T-helper 2 cell treated with Interferon-gamma antibody and Interleukin-4, amounts not matched to agents 5 μg/mL and 100 μg/mL, for 36 hours (primary cell): ENCODE measurements at regions not wholly inside any gene's neighbourhood (a gene's known extent, or its start where the extent isn't known, plus 50 kb on each side); places are given as distances from the start of the nearest gene placed in this dataset.

Source experiments
- DNase-seq: peaks from one replicate; pipeline ENCODE4 v3.0.0; 2021; ENCODE audit warnings: low spot score
- H3K27ac Mint-ChIP-seq: one replicate; pipeline ENCODE4 v1.8.0; 2021; ENCODE audit warnings: mild to moderate bottlenecking, mixed read lengths
- H3K27me3 Mint-ChIP-seq: one replicate; pipeline ENCODE4 v1.8.0; 2021; ENCODE audit warnings: low read depth, mixed read lengths
- H3K36me3 Mint-ChIP-seq: one replicate; pipeline ENCODE4 v1.8.0; 2021; ENCODE audit warnings: low read depth, mixed read lengths
- H3K4me1 Mint-ChIP-seq: one replicate; pipeline ENCODE4 v1.8.0; 2021; ENCODE audit warnings: low read depth, mixed read lengths
- H3K4me3 Mint-ChIP-seq: one replicate; pipeline ENCODE4 v1.8.0; 2022; ENCODE audit warnings: mild to moderate bottlenecking, moderate library complexity, mixed read lengths
- H3K9me3 Mint-ChIP-seq: one replicate; pipeline ENCODE4 v1.8.0; 2021; ENCODE audit warnings: mixed read lengths

DNA sequence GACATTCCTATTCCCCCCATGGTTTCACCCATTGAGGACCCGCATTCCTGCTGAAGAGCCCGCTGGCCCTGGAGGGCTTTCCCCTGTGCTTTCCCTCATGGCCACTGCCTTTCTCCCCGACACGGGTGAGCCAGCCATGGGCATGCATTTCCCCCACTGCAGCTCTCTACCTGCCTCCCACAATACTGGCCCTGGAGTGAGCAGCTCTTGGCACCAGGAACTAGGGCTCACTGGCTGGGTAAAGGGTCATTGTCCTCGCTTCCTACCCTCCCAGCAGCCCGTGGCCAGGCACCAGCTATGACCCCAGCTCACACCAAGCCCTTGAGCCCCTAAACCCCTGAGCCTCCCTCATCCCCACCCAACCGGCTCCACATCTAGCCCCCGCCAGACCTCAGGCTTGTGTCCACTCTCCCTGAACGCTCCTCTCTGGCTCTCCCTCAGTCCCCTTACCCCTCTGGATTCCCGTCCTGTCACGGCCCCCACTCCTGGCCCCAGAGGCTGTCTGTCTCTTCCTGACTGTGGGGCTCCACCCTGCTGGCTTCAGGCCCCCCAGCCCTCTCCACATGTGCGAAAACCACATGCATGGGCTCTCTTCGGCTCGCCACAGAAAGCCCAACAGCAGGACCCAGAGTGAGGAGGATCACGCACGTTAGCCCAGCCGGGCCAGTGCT, 199.8 kb downstream of the ZFP36L2 start:
- H3K4me3 Mint-ChIP-seq = no peak overlapping the region
- H3K36me3 Mint-ChIP-seq = no peaks in the 10 kb centered on the region
- peaks cover 2% of the 10 kb centered on the region for H3K4me1 Mint-ChIP-seq
- no peak overlapping the region for H3K27ac Mint-ChIP-seq
- DNase-seq = no peak
- H3K27me3 Mint-ChIP-seq = peaks cover 7% of the 10 kb centered on the region
- peaks cover 6% of the 10 kb centered on the region for H3K9me3 Mint-ChIP-seq

DNA sequence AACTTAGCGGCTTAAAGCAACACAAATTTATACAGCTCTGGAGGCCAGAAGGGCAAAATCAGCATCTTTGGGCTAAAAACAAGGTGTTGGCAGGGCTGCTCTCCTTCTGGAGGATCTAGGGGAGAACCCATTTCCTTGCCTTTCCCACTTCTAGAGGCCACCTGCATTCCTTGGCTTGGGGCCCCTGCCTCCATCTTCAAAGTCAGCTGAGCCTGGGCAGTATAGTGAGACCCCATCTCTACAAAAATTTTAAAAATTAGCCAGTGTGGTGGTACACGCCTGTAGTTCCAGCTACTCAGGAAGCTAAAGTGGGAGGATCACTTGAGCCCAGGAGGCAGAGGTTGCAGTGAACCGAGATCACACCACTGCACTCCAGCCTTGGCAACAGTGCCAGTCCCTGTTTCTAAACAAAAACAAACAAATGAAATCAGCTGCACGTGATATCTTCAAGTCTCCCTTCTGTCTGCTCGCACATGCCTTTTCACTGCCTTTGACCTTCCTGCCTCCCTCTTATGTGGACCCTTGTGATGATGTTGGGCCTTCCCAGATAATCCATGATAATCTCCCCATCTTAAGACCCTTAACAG, 200.6 kb downstream of the ZFP36L2 start:
- DNase-seq = no peak
- Mint-ChIP-seq H3K9me3 (peaks cover 6% of the 10 kb centered on the region), H3K4me3 (no peak overlapping the region), H3K4me1 (peaks cover 2% of the 10 kb centered on the region), H3K36me3 (peaks cover 2% of the 10 kb centered on the region), H3K27ac (no peak overlapping the region), H3K27me3 (peaks cover 4% of the 10 kb centered on the region)

DNA sequence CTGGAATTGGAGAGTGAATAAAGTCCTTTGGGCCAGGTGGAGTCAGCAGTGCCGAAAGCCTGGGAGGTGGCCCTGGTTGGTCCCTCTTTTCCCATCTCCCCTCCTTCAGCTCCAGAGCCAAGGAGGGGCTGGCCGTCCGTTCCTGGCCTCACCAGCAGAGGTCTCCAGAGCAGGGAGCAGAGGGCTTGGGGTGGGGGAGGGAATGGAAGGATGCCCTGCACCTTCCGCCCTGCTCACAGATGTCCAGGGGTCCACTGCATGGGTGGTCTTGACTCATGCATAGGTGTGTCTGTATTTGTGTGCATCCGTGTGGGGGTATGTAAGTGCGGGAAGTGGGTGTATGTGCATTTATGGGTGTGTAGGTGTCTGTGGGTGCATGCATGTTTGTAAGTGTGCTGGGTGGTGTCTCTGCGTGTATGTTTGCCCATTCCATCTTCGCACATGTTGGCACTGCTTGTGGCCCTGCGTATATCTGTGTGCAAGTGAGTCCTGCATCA, 201.8 kb downstream of the ZFP36L2 start:
- H3K36me3 Mint-ChIP-seq = peaks cover 2% of the 10 kb centered on the region
- peaks cover 6% of the 10 kb centered on the region for H3K9me3 Mint-ChIP-seq
- H3K27me3 Mint-ChIP-seq = peaks cover 4% of the 10 kb centered on the region
- H3K27ac Mint-ChIP-seq = no peak overlapping the region
- DNase-seq = no peak
- H3K4me3 Mint-ChIP-seq = no peak overlapping the region
- H3K4me1 Mint-ChIP-seq = peaks cover 2% of the 10 kb centered on the region

DNA sequence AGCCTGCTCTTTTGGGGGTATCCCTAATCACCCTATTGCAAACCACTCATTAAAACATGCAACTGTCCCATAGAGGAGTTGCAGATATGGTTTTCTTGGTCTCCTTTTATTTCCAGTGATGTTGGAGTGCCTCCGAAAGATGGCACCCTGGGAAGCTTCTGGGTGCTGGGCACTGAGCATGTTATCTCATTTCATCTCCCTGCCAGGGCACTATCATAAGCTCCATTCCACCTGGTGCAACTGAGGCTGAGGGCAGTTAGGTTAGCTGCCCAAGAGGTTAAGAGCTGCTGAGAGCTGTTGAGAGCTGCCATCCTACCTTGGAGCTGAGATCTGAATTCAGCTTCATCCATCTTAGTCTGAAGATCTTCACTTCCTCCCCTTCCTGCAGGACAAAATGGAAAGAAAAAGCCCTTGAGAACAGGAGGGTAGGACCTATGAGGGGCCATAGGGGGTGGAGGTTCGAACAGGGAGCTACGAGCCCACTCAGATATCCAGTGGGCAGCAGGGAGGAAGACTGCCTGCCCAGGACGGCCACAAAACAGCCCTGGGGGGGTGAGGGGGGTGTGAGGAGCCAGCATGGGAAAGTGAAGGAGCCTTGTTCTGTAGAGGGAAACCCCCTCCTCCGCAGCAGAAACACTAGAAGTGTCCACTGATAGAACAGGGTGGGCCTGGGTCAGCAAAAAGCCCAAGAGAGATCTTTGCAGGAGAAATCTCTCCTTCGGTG, 202.5 kb downstream of the ZFP36L2 start:
- no peak overlapping the region for H3K27ac Mint-ChIP-seq

DNA sequence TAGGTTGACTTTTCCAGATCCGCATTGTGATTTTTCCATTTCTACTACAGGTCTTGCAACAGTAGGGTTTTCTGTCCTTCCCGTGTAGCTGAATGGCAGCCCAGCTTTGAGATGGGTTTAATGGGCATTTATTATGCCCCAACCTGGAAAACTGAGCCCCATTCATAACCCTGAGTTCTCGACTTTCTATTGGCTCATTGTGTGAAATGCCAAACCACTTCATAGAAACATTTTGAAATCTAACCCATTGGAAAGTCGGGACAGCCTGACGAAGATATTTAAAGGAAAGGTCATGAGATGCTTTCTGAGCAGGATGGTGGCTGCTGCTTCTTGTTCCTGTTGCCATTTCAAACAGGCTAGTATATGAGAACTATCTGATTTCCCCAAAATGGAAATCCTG, 203.5 kb downstream of the ZFP36L2 start:
- Mint-ChIP-seq H3K4me1 (peaks cover 2% of the 10 kb centered on the region), H3K27ac (no peak overlapping the region), H3K4me3 (no peak overlapping the region), H3K27me3 (no peaks in the 10 kb centered on the region), H3K9me3 (peaks cover 6% of the 10 kb centered on the region), H3K36me3 (peaks cover 2% of the 10 kb centered on the region)
- no peak for DNase-seq

More for the DNA sequence above, 202.5 kb downstream of the ZFP36L2 start:
- Mint-ChIP-seq H3K4me3 (no peak overlapping the region), H3K36me3 (peaks cover 2% of the 10 kb centered on the region), H3K4me1 (peaks cover 2% of the 10 kb centered on the region), H3K27me3 (no peaks in the 10 kb centered on the region), H3K9me3 (peaks cover 6% of the 10 kb centered on the region)
- no peak for DNase-seq

DNA sequence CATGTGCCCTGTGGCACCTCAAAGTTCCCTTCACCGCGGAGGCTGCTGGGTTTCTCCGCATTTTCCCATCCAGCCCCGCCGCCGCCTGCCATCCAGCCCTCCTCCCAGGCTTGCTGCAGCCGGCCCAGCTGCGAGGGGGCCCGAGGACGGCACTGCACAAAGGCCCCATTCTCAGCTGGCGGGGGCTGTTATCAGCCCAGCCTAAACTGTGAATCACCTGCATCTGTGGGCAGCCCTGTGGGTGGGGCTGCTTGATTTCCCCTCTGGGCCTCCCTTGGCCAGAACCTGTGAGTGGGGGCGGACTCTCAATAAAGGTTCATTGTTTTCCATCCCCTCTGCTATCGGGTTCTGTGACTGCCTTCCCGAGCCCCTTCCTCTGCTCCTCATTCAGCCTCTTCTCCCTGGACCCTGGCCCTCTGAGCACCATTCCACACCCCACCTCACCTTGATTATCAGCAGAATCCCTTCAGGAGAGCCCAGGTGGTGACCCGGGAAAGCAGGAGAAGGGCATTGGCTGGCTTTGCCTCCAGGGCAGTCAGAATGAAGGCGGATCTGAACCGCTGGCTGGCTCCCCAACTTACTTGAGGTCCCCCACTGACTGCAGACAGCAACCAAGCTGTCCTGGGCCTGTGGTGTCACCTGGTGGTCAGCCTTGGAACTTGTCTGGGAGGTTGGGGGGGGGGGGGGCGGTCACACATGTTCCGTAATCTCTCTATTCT, 204.5 kb downstream of the ZFP36L2 start:
- Mint-ChIP-seq H3K4me1 (peaks cover 2% of the 10 kb centered on the region), H3K9me3 (peaks cover 6% of the 10 kb centered on the region), H3K27ac (no peak overlapping the region), H3K27me3 (no peaks in the 10 kb centered on the region), H3K36me3 (peaks cover 2% of the 10 kb centered on the region), H3K4me3 (no peak overlapping the region)
- DNase-seq = no peak

DNA sequence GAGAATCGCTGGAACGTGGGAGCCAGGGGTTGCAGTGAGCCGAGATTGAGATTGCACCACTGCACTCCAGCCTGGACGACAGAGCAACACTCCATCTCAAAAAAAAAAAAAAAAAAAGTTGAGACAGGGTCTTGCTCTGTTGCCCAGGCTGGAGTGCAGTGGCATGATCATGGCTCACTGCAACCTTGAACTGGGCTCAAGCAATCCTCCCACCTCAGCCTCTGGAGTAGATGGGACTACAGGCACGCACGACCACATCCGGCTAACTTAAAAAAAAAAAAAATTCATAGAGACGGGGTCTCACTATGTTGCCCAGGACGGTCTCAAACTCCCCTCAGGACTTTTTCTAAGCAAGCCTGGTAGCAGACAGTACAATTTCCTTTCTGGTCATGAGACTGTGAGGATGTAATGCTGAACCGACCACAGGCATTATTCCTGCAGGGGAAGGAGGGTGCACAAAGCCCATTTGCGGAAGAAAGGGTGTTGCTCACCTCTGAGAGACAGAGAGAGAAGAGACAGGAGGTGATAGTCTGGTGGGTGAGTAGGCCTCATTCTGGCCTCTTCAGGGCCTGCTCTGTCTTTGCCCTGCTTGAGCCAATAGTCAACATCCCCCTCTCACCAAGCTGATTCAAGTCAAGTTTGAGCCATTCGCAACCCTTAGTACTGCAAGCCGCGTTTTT, 205.3 kb downstream of the ZFP36L2 start:
- peaks cover 2% of the 10 kb centered on the region for H3K36me3 Mint-ChIP-seq
- DNase-seq = no peak
- no peak overlapping the region for H3K4me3 Mint-ChIP-seq
- peaks cover 2% of the 10 kb centered on the region for H3K4me1 Mint-ChIP-seq
- H3K27ac Mint-ChIP-seq = no peak overlapping the region
- peaks cover 6% of the 10 kb centered on the region for H3K9me3 Mint-ChIP-seq
- H3K27me3 Mint-ChIP-seq = no peaks in the 10 kb centered on the region

DNA sequence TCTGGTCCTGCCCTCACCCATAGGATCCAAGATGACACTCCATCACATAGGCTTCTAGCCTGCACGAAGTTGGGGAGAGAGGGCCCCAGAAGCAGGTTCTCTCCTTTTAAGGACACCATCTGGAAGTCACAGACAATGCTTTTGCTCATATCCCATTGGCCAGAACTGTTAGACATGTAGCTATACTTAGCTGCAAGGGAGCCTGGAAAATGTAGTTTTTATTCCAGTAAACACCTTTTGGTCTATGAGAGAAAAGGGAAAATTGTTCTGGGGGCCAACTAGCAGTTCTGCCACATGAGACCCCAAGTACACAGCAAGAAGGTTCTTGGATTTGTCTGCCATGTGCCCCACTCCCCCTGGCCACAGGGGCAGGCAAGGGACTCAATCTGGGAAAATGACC, 206.1 kb downstream of the ZFP36L2 start:
- Mint-ChIP-seq H3K4me1 (no peaks in the 10 kb centered on the region), H3K4me3 (no peak overlapping the region), H3K27me3 (peaks cover 1% of the 10 kb centered on the region), H3K9me3 (peaks cover 6% of the 10 kb centered on the region), H3K27ac (no peak overlapping the region), H3K36me3 (peaks cover 2% of the 10 kb centered on the region)
- no peak for DNase-seq

DNA sequence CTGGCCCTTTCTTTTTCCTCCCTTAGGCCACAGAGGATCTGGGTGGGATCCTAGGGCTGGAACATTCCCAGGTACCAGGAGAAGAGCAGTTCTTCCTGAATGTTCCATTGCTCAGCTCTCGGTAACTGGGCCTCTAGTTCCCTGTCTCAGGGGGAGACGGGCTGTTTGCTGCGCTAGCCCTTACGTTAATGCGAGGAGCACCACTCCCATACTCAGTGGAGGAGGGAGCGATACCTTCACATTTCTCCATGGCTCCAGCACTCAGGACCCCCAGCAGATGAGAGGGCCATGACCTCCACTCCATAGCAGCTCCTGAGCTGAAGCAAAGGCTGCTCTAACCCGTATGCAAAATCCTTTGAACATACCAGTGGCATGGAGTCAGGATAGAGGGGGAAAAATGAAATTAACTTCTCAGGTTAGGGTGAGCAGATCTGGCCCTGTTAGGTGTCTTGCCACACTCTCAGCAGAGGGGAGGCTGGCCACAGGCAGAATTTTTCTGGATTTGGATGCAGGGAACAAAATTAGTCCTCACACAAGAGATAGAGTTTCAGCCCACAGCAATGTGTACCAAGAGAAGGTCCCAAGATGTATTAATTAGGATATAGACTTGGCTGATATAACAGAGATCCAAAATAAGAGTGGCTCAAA, 206.7 kb downstream of the ZFP36L2 start:
- H3K27me3 Mint-ChIP-seq = peaks cover 6% of the 10 kb centered on the region
- H3K4me1 Mint-ChIP-seq = no peaks in the 10 kb centered on the region
- H3K4me3 Mint-ChIP-seq = no peak overlapping the region
- no peak overlapping the region for H3K27ac Mint-ChIP-seq
- no peak for DNase-seq
- peaks cover 2% of the 10 kb centered on the region for H3K36me3 Mint-ChIP-seq
- peaks cover 6% of the 10 kb centered on the region for H3K9me3 Mint-ChIP-seq

DNA sequence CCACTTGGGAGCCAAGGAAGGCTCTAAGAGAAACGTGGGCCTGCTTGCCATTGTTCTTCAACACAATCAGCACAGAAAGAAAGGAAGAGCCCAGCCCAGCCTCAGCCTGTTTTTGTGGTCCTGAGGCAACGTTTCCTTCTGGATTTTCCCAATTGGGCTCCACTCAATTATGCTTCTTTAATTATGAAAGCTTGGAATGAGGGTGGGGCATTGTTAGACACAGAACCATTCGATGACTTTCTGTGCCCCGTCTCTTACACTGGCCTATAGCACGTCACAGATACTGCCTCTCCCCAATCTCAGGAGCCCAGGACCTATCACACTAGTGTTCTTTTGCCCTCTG, 207.4 kb downstream of the ZFP36L2 start:
- peaks cover 6% of the 10 kb centered on the region for H3K27me3 Mint-ChIP-seq
- H3K4me3 Mint-ChIP-seq = no peak overlapping the region
- H3K9me3 Mint-ChIP-seq = peaks cover 6% of the 10 kb centered on the region
- no peak for DNase-seq
- H3K36me3 Mint-ChIP-seq = peaks cover 2% of the 10 kb centered on the region
- no peaks in the 10 kb centered on the region for H3K4me1 Mint-ChIP-seq
- H3K27ac Mint-ChIP-seq = no peak overlapping the region

DNA sequence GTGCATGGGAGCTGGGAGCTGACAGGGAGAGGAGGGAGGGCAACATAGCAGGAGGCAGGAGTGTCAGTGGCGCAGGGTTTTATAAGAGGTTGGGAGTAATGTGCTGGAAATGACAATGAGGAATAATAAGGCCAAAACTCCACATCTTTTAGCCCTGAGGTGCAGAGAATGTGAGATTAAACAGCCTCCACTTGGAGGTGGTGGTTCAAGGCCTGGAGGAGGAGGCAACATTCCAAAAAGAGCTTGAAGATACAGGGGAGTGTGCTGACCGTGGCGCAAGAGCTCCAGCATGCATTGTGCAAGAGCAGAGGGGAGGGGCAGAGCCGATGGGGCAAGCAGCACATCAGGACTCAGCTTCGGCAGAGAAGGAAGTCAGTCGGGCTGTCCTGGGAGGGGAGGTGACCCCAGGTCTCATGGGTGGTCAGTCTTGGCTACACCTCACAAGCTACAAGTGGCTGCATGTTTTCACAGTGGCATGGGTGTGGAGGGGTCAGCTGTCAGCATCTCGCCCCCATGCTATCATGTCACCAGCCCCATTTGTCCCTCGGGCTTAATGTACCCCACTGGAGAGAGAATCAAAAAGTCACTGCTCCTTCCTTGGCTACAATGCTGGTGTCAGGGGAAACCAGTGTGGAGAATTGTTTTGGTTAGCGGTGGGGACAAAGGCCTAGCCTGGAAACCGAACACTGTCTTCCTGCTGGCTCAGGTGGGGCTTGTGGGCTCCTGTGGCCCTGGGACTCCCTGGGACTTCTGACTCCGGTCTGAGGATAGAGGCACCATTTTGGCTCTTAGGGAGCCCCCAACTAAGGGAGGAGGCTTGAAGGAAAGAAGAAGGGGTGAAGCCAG, 208.0 kb downstream of the ZFP36L2 start:
- H3K27me3 Mint-ChIP-seq = peaks cover 6% of the 10 kb centered on the region
- no peaks in the 10 kb centered on the region for H3K4me1 Mint-ChIP-seq
- no peak for DNase-seq
- H3K36me3 Mint-ChIP-seq = peaks cover 2% of the 10 kb centered on the region
- H3K9me3 Mint-ChIP-seq = peaks cover 6% of the 10 kb centered on the region
- no peak overlapping the region for H3K27ac Mint-ChIP-seq
- no peak overlapping the region for H3K4me3 Mint-ChIP-seq

DNA sequence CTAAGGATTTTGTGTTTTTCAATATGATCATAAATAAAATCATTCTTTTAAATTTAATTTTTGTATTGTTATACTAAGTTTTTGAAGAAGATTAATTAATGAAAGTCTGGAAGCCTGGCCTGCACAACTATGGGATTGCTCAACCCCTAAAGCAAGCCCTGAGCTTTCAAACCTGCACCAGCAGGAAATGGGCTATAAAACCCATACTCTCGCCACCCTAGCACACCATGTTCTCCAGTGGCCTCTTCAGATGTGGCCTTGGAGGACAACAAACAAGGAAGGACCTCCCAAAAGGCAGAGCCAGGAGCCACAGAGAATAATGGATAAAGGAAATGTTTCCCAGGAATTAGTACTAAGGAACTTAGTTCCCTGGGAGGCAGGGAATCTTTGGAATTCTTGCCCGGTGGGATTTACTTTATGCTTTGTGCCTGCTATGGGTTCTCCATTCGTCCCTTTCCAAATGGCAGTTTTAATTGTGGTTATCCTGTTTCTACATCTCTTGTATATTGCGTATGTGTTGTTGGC, 212.5 kb downstream of the ZFP36L2 start:
- H3K4me1 Mint-ChIP-seq = peaks cover 13% of the 10 kb centered on the region

More for the DNA sequence above, 212.5 kb downstream of the ZFP36L2 start:
- H3K27me3 Mint-ChIP-seq = peaks cover 19% of the 10 kb centered on the region
- H3K27ac Mint-ChIP-seq = no peak overlapping the region
- H3K36me3 Mint-ChIP-seq = no peaks in the 10 kb centered on the region
- H3K4me3 Mint-ChIP-seq = no peak overlapping the region
- H3K9me3 Mint-ChIP-seq = no peaks in the 10 kb centered on the region
- no peak for DNase-seq
